ENCODE measurements at regions not wholly inside any gene's neighbourhood (a gene's known extent, or its start where the extent isn't known, plus 50 kb on each side); places are given as distances from the start of the nearest gene placed in this dataset.

GRCh38 chr15:62474771-62475124 is 309.7 kb upstream of the C2CD4B start:
- no peak for DNase-seq

GRCh38 chr15:62475591-62475990 is 310.5 kb upstream of the C2CD4B start:
- no peak for DNase-seq

- no peak for DNase-seq
These were observed 311.1 kb upstream of the C2CD4B start for GRCh38 chr15:62476163-62476562.

- no peak for DNase-seq
These were observed 312.8 kb upstream of the C2CD4B start for GRCh38 chr15:62477929-62478328.

- no peak for DNase-seq
These were observed 317.8 kb upstream of the C2CD4B start for GRCh38 chr15:62482785-62483429.

GRCh38 chr15:62483814-62484213 is 318.7 kb upstream of the C2CD4B start:
- no peak for DNase-seq

- no peak for DNase-seq
These were observed 320.2 kb upstream of the C2CD4B start for GRCh38 chr15:62485170-62485720.

- DNase-seq: no peak
These were observed 321.0 kb upstream of the C2CD4B start for GRCh38 chr15:62486041-62486440.

- DNase-seq: no peak
These were observed 323.3 kb upstream of the C2CD4B start for GRCh38 chr15:62488387-62488786.

- no peak for DNase-seq
These were observed 326.6 kb upstream of the C2CD4B start for GRCh38 chr15:62491642-62492041.

GRCh38 chr15:62492900-62493299 is 327.8 kb upstream of the C2CD4B start:
- DNase-seq: no peak

- no peak for DNase-seq
These were observed 329.1 kb upstream of the C2CD4B start for GRCh38 chr15:62494197-62494596.

- DNase-seq: no peak
These were observed 330.9 kb upstream of the C2CD4B start for GRCh38 chr15:62495670-62496614.

- DNase-seq: no peak
These were observed 332.3 kb upstream of the C2CD4B start for GRCh38 chr15:62497356-62497755.

GRCh38 chr15:62498278-62498677 is 333.2 kb upstream of the C2CD4B start:
- DNase-seq: no peak

- no peak for DNase-seq
These were observed 333.6 kb upstream of the C2CD4B start for GRCh38 chr15:62498712-62499111.

- DNase-seq: no peak
These were observed 335.2 kb upstream of the C2CD4B start for GRCh38 chr15:62500325-62500724.

GRCh38 chr15:62502451-62502850 is 337.4 kb upstream of the C2CD4B start:
- DNase-seq: no peak

- DNase-seq: no peak
These were observed 338.4 kb upstream of the C2CD4B start for GRCh38 chr15:62503451-62503850.

- no peak for DNase-seq
These were observed 340.7 kb upstream of the C2CD4B start for GRCh38 chr15:62505762-62506161.

- no peak for DNase-seq
These were observed 341.2 kb upstream of the C2CD4B start for GRCh38 chr15:62506217-62506805.

GRCh38 chr15:62509395-62509958 is 344.4 kb upstream of the C2CD4B start:
- no peak for DNase-seq

GRCh38 chr15:62510791-62511190 is 345.7 kb upstream of the C2CD4B start:
- no peak for DNase-seq

Measured in CD4-positive, alpha-beta T cell treated with Interleukin-21 for 1 hour (primary cell).